HG02642 (cell line): ENCODE measurements at regions not wholly inside any gene's neighbourhood (a gene's known extent, or its start where the extent isn't known, plus 50 kb on each side); places are given as distances from the start of the nearest gene placed in this dataset.

Source experiments
- ATAC-seq: cut with Tn5 transposase; IDR thresholded peaks from one replicate; pipeline ENCODE4 v1.9.1; 2021; ENCODE audit warnings: mild to moderate bottlenecking; ENCODE audit not compliant: unreplicated experiment, poor library complexity

DNA sequence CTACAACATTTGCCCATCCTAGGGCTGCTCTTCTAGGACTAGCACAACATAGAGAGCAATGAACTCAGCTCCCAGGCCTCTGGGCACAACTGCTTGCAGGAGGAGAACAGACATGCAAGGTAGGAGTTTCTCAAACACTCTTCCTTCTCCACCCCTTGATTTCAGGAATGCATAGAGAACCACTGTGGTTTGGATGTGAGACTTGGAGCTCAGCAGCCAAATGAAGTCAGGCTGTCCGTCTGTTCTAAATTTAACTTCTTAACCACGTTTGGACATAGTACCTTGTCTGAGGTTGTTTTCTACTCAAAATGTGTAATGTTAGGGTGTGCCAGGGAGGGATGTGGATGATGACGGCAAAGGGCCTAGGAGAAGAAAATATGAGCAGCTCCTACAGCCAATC is 515.1 kb upstream of the TNC start:
- ATAC-seq: no peak

DNA sequence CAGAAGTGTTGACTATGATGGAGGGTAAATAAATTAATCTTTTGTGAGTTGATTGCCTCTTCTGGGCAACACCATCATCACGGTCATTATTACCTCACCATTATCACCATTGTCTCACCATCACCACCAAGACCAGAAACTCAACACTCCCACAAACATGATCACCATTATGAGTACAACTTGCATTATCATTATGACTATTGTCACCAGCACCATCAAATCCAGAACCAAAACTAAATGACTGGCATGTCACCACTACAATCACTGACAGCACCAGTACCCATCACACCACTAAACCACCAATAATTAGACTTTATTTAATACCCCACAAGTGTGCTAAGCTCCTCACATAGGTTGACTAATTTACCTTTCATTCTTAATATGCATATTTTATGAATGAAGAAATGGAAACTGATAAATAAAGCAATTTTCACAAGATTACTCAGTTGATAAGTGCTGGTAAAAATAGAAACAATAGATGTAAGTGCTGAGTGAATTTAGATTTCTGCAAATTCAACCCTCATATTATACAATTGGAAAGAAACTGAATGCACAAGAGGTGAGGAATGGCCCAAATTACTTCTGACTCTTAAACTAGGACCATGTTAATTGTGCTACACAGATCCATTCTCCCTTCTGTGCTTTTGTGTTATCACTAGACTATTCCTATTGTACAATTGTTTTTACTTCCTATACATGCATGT is 517.8 kb upstream of the PAPPA start:
- ATAC-seq: no peak

DNA sequence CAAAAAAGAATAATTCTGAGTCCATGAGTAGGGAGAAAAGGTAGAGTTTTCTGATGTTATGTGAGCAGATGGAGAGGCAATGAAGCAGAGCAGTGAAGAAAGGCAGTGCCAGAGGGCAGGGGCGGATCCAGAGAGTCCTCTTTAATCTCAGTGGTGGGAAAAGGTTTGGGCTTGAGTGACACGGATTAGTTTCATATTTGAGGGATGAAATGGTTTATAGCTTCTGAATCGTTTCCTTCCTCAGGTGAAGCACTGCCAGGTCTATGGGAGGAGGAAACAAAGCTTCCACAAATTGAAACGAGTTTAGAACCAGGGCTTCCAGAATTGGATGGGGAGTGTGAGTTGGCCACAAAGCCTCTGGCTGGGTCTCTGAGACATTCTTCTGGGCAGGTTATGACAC is 517.0 kb upstream of the PAPPA start:
- no peak for ATAC-seq

DNA sequence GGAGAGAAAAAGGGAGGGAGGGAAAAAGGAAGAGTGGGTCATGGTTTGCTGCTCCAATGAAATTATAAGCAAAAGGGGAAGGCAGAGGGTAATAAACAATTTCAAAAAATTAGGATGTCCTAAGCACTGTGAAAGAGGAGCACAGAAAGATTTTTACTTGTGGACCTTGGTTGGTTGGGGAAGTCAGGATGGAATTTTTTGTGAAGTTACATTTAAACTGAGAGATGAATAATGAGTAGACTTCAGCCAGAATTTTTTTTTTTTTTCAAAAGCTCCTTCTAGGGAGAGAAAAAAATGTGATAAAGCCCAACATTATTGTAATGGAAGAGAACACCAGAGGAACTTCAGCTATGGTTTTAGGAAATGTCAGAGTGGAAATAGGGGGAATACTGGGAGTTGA is 515.9 kb upstream of the PAPPA start:
- no peak for ATAC-seq

DNA sequence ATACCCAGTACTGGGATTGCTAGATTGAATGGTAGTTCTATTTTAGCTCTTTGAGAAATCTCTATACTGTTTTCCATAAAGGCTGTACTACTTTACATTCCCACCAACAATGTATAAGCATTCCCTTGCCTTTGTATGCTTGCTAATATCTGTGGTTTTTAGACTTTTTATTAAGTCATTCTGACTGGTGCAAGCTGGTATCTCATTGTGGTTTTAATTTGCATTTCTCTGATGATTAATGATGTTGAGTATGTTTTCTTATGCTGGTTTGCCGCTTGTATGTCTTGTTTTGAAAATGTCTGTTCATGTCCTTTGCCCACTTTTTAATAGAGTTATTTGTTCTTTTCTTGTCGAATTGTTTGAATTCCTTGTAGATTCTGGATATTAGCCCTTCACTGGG is 512.7 kb upstream of the PAPPA start:
- ATAC-seq: no peak

DNA sequence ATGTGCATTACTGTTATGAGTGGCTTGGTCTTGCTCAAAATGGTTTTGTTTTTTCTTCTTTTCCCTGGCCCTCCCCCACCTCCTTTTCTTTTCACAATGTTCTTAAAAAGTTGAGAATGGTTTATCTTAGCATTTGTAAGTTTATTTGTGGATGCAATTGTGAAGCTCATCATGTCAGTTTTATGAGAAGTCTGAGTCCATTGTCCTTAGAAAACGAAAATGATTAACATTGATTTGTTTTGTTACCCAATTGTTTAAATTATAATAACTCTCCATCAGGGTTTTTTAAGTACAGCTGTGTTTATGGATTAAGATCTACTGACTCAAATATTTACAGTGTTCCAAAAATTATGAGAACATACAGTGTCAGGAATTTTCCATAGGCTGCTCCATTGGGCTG is 511.3 kb upstream of the PAPPA start:
- ATAC-seq: no peak

DNA sequence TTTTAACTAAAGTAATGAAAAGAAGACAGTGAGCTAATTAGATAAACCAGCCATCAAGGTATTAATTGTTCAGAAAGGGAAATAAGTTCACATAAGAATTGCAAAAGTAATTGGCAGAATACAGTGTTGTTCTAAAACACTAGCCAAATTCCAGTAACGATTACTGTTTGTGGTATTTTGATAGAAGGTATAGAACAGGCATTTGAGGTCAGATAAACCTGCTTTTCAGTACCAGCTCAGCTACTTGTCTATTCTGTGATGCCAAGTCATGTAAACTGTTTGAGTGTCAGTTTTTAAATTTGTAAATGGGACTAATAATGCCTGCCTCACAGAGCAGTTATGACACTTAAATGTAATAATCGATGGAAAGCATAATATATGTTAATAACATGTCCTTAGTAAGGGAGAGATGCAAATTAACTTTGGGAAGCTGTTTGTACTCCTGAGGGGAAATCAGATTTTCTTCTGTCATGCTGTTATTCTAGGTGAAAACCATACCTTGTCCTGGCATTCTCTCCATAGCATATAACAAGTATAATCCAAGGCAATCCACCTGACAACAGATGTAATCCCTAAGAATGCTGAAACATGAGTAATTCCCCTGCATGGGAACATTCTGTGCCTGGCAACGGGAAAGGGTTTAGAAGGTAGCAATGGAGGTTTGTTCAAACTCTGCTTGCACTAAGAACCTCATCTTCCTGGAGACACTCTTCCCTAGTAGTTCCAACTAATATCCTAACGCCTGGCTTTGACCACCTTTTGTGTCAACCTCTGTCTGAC is 509.5 kb upstream of the PAPPA start:
- ATAC-seq: no peak

DNA sequence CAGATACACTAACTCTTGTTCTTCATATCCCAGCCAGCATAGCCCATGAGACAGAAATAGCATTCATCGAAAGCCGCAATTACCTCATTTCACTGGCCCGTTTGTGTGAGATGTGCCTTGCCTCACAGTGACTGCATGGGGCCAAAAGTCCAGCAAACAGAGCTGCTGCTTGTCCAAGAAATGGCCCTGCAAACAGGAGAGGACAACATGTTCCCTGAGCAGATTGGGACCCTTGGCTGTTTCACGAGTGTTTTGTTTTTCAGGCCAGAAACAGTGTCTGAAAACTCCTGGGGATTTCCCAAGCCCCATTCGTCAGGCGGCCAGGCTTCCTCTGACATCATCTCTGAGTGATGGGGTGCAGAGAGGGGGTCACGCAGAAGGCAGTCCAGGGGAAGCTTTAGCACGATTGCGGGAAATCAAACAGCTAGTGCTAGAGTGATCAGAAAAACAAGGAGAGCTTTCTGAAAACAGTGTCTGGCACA is 503.6 kb upstream of the PAPPA start:
- no peak for ATAC-seq

DNA sequence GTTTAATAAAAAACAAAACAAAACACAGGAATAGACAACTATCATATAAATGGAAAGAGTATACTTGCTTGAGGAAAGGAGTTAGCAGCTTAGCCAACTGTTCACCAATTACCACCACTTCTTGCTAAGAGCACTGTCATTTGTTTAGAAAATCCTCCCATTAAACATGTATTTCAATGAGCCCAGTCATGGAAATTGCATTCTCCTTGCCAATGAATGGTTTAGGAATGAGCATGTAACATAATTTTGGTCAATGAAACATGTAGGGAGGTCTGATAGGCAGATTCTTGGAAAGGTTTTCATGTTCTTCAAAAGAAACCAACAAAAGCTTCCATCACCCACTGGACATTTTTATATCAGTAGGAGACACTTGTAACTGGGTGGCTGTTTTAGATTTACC is 502.8 kb upstream of the PAPPA start:
- no peak for ATAC-seq

DNA sequence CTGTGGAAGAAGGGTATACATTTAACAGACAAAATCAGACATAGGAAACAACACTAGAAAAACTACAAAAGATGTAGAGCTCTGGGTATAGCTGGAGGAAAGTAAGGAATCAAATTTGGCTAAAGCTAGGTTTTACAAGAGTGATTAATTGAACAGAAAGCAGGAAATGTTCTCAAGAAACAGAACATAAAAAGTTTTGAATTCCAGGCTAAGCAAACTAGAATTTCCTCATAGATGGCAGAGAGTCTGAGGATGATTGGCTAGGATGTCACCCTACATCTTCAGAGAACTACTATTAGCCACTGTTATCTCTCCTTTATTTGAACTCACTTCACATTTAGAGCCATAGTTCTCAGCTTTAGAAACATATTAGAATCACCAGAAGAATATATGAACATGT is 502.1 kb upstream of the PAPPA start:
- ATAC-seq: no peak

DNA sequence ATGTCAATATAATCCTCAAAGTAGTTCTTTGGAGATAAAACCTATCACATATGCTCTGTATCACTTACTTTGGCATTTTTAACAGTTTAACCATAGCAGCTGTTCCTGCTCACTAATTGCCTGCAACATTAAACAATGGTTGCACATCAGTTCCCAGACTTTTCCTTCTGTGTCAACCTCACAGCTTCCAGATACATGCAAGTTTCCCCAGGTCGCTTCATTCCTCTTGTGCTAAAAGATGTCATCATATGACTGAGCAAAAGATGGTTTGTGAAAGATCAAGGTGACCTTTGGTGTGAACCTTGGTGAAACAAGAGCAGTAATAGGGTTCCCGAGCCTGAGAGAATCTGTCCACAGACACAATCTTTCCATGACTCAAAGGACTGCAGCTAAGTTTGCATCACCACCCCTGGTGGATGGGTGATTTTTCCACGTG is 500.4 kb upstream of the PAPPA start:
- no peak for ATAC-seq

DNA sequence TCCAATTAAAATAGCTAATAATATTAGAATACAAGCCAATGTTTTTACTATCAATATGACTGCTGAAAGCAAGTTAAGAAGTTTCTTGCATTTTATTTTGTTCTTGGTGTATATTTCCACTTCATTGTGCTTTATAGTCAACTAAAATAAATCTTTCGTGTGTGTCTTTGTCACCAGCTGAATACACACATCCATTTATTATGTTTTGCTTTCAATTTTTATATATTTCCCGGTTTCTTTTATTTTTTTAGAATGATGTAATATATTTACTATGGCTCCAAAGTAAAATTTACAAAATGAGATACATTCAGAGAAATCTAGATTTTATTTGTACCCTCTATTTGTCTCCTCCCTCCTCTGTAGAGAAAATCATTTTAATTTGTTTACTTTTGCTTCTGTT is 495.9 kb upstream of the PAPPA start:
- ATAC-seq: no peak

DNA sequence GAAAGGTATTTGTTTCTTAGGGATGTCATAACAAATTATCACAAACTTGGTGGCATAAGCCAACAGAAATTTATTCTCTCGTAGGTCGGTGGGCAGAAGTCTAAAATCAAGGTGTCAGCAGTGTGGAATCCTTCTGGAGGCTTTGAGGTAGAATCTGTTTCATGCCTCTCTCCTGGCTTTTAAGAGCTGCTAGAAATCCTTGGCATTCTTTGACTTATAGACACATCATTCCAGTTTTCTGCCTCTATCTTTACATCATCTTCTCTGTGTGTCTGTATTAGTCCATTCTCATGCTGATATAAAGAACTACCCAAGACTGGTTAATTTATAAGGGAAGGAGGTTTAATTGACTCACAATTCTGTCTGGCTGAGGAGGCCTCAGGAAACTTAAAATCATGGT is 488.1 kb upstream of the PAPPA start:
- ATAC-seq: no peak

DNA sequence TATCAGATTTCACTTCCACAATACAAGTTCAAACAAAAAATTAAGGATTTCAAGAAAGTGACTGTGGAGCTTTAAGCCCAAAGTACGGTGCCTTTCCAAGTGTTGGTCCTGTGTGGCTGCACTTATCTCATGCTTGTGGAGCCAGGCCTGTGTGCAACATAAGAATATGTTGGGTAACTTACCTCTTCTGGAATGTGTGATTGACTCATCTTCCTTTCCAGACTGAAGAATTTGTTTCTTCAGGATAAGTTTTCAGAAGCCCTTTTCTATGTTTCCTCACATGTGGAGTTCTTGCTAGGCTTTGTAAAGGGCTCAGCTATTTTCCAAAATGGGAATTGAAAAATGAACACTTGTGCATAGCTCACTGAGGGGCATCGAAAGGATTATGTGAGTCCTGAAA is 485.1 kb upstream of the PAPPA start:
- ATAC-seq: no peak

DNA sequence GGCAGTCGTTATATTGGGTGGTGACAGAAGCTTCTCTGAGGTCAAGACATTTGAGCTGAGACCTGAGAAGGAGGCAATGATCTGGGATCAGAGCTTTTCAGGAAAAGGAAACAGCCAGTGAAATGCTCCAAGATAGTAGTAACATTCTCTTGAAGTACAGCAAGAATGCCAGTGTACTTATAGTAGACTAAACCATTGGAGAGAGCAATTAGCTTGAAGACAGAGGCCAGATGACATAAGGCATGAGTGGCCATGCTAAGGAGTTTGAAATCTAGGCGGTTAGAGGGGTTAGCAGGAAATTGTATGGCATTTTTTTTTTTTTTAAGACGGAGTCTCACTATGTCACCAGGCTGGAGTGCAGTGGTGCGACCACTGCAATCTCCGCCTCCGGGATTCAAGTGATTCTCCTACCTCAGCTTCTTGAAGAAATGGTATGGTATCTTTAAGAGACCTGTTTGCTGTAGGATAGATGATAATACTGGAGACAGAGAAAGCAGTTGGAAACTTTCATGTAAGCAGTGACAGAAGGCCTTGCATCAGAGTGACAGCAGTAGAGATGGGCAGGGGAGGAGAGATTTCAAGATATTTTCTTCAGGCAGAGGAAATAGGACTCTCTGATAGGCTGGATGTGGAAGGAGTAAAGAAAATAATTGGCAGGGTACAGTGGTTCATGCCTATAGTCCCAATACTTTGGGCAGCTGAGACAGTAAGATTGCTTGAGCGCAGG is 482.2 kb upstream of the PAPPA start:
- no peak for ATAC-seq

DNA sequence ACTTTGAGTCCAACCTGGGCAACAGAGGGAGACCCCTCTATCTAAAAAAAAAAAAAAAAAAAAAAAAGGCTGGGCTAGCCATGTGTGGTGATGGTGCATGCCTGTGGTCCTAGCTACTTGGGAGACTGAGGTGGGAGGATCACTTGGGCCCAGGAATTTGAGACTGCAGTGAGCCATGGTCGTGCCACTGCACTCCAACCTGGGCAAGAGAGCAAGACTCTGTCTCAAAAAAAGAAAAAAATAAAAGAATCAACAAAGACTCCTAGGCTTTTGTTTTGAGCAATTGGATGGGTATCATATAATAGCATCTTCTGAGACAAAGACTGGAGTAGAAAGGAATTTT is 481.7 kb upstream of the PAPPA start:
- no peak for ATAC-seq

DNA sequence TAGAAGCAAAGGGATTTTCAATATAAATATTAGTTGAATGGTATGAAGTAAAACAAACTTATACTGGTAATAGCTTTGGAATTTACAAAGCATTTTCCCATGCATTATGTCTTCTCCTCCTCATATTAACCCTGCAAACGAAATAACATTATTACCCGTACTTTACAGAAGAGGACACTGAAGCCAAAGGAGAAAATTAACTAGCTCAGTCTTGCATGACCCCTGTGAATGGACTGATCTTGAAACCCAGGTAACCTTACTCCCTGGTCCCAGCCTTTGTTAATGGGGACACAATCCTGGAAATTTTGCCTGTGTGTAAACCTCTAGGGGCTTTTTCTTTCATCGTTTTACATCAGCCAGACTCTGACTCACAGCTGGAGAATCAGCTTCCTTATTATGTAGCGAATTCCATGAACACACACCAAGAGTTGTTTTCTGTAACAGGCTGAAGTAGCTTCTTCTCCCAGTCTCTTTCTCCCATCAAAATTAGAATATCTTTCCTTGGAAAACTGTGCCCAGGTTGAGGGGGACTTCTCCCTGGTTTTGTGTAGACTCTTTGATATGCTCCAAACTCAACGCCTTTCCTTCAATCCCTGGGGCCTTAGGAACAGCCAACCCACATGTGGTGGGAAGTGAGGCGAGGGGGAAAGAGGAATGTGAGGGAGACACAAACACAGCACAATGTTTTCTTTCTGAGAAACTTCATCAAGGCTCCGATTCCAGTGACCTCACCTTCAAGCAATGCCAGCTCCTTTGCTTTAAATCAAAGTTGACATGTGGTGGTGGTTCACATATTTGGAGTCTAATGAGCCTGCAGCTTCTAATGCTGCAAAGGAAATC is 480.9 kb upstream of the PAPPA start:
- no peak for ATAC-seq

DNA sequence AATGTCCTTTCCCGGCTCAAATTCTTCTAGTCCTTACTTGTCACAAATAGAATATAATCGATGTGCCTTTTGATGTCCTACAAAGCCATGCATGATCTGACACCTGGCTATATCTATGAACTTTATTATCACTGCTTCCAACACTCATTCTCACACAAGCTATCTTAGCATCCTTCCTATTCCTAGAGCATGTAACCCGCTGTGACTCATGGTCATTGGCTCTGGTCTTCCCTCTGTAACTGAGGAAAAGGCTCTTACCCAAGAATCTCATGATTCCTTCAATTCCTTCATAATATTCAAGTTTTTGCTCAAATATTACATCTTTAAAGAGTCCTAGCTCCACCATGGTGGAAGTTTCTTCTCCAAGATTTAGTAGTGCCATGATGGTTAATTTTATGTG is 480.0 kb upstream of the PAPPA start:
- no peak for ATAC-seq

DNA sequence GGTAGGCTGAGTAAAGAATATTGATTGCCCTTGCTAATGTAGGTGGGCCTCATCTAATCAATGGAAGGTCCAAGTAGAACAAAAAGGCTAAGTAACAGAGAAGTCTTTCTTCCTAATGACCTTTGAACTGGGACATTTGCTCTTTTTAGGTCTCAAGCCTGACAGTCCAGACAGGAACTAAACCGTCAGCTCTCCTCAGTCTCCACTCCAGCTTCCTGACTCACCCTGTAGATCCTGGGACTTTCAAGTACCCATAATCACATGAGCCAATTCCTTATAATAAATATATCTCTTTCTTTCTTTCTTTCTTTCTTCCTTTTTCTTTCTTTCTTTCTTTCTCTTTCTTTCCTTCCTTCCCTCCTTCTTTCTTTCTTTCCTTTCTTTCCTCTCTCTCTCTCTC is 479.5 kb upstream of the PAPPA start:
- ATAC-seq: no peak

DNA sequence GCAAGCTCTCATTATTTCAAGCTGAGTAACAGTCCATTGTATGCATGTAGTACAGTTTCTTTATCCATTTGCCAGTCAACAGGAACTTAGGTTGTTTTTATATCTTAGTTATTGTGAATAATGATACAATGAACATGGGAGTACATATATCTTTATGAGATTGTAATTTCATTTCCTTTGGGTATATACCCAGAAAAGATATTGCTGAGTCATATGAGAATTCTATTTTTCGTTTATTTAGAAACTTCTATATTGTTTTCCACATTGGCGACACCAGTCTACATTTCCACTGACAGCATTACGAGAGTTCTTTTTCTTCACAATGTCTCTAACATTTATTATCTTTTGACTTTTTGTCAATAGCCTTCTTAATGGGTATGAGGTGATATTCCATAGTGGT is 477.8 kb upstream of the PAPPA start:
- no peak for ATAC-seq

DNA sequence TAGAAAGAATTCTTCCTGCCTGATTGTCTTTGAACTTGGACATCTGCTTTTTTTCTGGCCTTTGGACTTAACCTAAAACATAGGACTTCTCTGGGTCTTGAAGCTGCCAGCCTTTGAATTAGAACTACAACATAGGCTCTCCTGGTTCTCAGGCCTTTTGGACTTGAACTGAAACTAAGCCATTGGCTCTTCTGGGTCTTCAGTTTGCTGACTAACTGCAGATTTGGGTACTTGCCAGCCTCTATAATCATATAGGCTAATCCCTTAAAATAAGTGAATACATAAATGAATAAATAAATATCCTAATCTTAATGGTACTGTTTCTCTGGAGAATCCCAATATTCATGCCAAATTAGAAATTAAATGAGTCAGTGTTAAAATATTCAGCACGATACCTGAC is 473.4 kb upstream of the PAPPA start:
- ATAC-seq: no peak
